ENCODE measurements at regions not wholly inside any gene's neighbourhood (a gene's known extent, or its start where the extent isn't known, plus 50 kb on each side); places are given as distances from the start of the nearest gene placed in this dataset.
A peak's percentile ranks its signal among the peaks of the same experiment; 100 is the strongest.
"Not testable (repeated sequence)": the region's sequence is repeated elsewhere in the genome, so short reads cannot be mapped to it uniquely, and the experiment has no call there.

- not testable (repeated sequence) for DNase-seq (ENCODE audit: low read depth in 3 of 3, low spot score in 2 of 3)
These were observed 79.8 kb upstream of the SAMD11 start for GRCh38 chr1:843946-844345.

DNA sequence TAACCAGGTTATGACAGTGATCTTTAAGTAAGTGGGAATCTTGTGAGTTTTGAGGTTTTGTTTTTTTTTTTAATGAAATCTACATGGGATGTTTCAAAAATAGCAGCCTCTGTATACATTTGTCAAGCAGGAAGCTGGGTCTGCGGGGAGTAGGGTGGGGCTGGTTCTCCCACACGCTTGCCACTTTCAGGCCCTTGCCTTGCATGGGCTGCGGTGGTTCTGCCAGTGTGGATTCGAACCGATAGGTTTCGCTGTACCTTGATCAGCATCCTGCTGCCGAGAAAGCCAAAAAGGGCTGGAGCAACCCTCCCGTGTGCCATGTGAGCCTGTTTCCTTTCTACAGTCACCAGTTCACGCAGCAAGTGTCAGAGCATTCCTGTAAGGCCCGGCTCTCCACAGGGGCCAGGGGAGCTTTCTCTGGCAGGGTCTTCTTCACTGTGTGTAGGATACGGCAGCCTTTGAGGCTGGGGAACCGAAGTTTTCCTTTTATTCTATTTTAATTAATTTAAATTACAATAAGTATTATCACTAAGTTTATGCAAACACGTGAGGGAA, 79.2 kb upstream of the SAMD11 start:
- DNase-seq (ENCODE audit: low read depth in 3 of 3, low spot score in 2 of 3), result no peak

DNA sequence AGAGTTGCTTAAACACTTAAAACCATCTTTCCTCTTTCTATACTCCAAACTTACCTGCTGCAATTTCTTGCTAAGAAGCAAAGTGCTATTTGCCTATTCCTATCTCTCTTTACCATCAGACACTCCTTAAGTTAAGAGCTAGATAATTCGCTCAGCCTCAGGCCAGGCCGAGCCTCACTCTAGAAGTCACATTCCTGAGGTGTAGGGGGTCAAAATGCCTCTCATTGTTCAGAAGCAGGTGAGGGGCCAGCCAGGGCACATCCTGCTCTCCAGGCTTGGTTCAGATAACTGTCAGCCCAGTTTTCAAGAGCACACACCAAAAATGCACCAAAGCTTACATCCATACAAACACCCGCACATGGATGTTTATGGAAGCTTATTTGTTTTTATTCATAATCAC, 78.1 kb upstream of the SAMD11 start:
- not testable (repeated sequence) for DNase-seq (ENCODE audit: low read depth in 3 of 3, low spot score in 2 of 3)

DNA sequence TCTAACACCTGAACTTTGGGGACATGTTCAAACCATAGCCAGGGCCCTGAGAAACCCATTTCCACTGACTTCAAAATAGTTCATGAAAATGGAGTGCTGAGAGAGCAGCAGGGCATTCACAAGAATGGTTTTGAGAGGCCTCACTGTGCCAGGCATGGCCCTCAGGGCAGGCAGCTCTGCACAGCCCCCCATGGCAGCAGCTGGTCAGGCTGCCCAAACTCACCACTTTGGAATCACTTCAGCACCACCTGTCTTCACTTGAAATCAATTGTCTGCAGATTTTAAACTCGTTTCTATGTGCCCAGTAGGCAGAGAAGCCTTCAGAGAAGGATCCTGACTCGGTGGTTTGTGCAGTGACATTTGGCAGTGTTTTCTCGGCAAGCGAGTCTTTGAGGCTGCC, 73.8 kb upstream of the SAMD11 start:
- not testable (repeated sequence) for DNase-seq (ENCODE audit: low read depth in 3 of 3, low spot score in 2 of 3)

DNA sequence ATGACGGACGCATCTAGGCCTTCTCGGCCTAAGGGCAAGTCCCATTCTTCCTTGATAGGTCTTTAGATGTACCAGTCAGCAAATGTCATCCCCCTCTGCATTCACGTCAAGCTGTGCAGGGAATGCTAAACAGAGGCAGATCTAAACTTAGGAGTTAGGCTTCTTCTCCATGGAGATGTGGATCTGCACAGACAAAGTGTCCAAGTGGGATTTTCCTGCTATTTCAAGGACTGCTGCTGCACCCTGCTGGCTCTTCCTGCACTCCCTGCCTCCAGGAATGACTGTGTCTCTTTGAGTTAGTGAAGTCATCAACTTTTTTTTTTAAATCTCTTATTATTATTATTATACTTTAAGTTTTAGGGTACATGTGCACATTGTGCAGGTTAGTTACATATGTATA, 73.4 kb upstream of the SAMD11 start:
- not testable (repeated sequence) for DNase-seq (ENCODE audit: low read depth in 3 of 3, low spot score in 2 of 3)

DNA sequence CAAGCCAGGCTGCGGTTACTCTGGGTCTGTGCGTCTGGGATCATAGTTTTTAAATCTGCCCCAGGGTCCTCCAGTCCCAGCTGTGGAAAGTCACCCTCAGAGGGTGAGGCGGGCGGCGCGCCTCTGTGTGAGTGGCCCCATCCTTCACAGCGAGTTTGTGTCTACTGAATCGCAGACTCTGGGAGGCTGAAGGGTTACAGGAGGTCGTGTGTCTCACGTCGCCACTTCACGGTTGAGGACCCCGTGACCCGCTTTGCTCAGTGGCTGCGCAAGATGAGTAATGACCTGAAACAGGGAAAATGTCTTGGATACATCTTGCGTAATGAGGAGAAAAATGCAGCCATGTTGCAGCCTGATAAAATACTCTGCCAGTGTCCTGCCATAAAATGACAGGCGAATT, 72.3 kb upstream of the SAMD11 start:
- DNase-seq (ENCODE audit: low read depth in 3 of 3, low spot score in 2 of 3), result not testable (repeated sequence)

GRCh38 chr1:851841-852240, 71.9 kb upstream of the SAMD11 start:
- DNase-seq (ENCODE audit: low read depth in 3 of 3, low spot score in 2 of 3), result not testable (repeated sequence)

DNA sequence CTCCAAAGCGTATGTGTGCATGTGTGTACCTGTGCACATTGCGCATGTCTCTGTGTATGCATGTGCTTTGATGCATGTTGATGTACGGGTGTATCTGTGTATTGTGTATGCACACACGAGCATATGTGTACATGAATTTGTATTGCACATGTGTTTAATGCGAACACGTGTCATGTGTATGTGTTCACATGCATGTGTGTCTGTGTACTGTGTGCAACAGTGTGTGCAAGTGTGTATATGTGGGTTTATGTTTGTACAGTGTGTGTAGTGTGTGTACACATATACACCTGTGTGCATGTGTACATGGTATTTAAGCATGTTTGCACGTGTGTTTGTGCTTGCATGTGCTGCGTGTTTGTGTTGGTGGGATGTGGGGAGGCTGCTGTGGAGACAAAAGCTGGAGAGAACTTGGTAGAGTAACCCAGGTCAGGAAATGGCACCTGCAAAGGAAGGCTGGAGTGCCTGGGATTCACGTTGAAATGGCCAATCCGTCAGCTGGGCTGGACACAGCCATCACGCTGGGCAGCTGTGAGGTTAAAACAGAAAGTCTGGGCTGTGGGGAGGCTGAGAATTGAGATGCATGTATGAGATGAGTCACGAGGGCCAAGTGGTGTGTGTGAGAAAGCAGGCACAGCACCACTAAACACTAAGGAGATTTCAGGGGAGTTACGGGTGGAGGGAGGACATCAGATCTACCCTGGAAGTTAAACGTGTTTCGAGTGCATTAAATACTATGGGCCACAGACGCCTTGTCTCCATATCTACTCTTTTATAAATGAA, 68.3 kb upstream of the SAMD11 start:
- not testable (repeated sequence) for DNase-seq (ENCODE audit: low read depth in 3 of 3, low spot score in 2 of 3)

- not testable (repeated sequence) for DNase-seq (ENCODE audit: low read depth in 3 of 3, low spot score in 2 of 3)
These were observed 67.1 kb upstream of the SAMD11 start for GRCh38 chr1:856541-857057.

- DNase-seq (ENCODE audit: low read depth in 3 of 3, low spot score in 2 of 3), result not testable (repeated sequence)
These were observed 65.6 kb upstream of the SAMD11 start for GRCh38 chr1:857926-858648.

GRCh38 chr1:858649-859041, 65.1 kb upstream of the SAMD11 start:
- not testable (repeated sequence) for DNase-seq (ENCODE audit: low read depth in 3 of 3, low spot score in 2 of 3)

GRCh38 chr1:860941-861340, 62.8 kb upstream of the SAMD11 start:
- not testable (repeated sequence) for DNase-seq (ENCODE audit: low read depth in 3 of 3, low spot score in 2 of 3)

- no peak for DNase-seq (ENCODE audit: low read depth in 3 of 3, low spot score in 2 of 3)
These were observed 62.0 kb upstream of the SAMD11 start for GRCh38 chr1:861714-862113.

- DNase-seq (ENCODE audit: low read depth in 3 of 3, low spot score in 2 of 3), result not testable (repeated sequence)
These were observed 61.1 kb upstream of the SAMD11 start for GRCh38 chr1:862601-863000.

DNA sequence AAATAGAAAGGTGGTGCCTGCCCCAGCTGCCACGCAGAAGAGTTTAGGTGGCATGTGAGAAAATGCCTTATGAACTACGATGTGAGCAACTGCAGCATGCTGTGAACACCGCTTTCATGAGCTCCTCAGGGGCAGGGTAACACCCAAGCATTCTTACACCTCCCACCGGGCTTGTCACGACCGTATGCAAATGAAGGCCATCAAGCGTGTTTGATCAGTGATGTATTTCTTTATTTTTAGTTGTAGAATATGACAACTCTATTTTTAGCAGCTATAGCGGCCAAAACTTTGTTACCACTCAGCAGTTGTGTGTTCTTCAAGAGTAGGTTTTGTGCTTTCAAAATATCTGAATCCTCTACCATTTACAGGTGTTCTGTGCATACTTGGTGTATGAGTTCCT, 58.1 kb upstream of the SAMD11 start:
- DNase-seq (ENCODE audit: low read depth in 3 of 3, low spot score in 2 of 3), result not testable (repeated sequence)

- DNase-seq (ENCODE audit: low read depth in 3 of 3, low spot score in 2 of 3), result no peak
These were observed 57.6 kb upstream of the SAMD11 start for GRCh38 chr1:866095-866494.

- not testable (repeated sequence) for DNase-seq (ENCODE audit: low read depth in 3 of 3, low spot score in 2 of 3)
These were observed 57.0 kb upstream of the SAMD11 start for GRCh38 chr1:866631-867299.

GRCh38 chr1:867550-867949, 56.2 kb upstream of the SAMD11 start:
- not testable (repeated sequence) for DNase-seq (ENCODE audit: low read depth in 3 of 3, low spot score in 2 of 3)

DNA sequence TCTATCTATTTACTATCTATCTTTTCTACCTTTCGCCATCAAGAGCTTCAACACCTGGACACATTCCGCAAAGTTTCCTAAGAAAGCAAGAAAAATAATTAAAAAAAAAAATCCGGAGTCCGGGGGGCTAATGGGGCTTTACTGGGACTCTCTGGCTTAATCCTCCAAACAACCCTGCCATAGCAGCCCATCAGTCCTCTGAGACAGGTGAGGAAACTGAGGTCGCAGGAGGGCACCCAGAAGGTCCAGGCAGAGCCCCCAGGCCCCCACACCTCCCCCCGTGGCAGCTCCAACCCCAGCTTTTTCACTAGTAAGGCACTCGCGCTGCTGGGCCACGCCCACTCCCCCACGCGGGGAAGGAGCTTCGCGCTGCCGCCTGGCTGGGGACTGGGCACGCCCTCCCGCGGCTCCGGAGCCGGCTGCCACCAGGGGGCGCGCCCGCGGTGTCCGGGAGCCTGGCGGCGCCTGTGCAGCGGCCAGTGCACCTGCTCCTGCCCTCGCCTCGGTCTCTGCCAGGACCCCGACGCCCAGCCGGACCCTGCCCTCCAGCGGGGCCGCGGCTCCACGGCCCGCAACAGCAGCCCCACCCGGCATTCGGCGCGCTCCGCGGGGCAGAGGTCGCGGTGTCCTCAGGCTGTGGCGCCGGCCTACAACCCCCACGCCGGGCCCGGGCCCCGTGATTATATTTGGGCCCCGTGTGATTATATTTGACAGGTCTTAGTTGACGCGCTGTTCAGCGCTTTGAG, 54.1 kb upstream of the SAMD11 start:
- peak; percentile 10 to 21 (median 15) for DNase-seq (ENCODE audit: low read depth in 3 of 3, low spot score in 2 of 3)

All from right renal cortex interstitium (tissue), 3 donors.